ENCODE measurements at regions not wholly inside any gene's neighbourhood (a gene's known extent, or its start where the extent isn't known, plus 50 kb on each side); places are given as distances from the start of the nearest gene placed in this dataset.

DNA sequence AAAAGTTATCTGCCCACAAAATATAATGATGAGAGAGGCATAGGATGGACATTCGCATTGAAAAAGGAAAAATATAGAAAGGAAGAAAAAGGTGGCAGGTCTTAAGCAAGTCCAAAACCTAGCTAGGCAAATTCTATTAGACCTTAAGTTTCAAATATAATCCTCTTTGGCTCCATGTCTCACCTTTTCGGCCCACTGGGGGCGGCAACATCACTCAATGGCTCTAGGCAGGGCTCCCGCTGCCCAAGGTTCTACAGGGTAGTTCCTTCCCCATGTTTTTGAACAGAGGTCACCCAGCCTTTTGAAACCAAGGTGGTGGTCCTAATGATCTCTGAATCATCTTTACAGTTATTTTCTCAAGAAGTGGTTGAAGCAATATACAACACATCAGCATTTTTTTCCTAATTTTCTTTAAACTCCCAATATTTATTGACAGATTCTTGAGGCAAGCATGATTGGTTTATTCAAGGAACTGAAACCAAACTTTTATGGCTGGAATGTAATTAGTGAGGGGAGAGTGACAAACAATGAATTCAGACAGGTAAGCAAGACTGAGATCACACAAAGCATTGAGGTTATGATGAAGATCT is 309.4 kb downstream of the ANTXR2 start:
- POLR2A ChIA-PET, result no interaction called here
- DNase-seq, result no peak

DNA sequence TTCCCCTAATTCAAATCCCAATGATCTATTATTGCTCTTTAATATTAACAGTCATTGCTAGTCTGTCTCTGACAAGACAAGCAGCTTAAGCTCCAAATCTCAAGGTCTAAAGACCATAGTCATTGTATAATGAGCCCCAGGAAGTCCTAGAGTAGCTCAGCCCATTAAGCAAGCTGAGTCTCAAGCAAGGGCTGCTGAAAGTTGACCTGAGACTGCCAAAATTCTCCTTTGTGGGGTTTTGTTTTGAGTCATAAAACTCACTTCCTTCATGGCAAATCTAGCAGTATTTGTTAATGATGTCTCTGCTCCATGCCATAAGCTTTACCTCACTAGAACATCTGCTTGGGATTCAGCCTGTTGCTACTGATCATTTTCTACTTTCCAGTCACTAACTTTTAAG is 313.2 kb downstream of the ANTXR2 start:
- Histone ChIP-seq H3K9me2 (no peaks in the 10 kb centered on the region), H3K79me2 (ENCODE audit: insufficient read depth) (no peaks in the 10 kb centered on the region), H3K36me3 (replicated peaks in 1 of 2; ENCODE audit: control insufficient read depth in 1 of 2, insufficient read depth in 2 of 2, low read length in 1 of 2) (no peaks in the 10 kb centered on the region), H2AFZ (ENCODE audit: low read depth) (no peak overlapping the region), H3K9me3 (no peaks in the 10 kb centered on the region), H4K20me1 (ENCODE audit: insufficient read depth) (no peaks in the 10 kb centered on the region), H3K4me1 (ENCODE audit: control insufficient read depth in 1 of 2, insufficient read depth in 2 of 2, low read depth in 1 of 2, low read length in 1 of 2) (no peaks in the 10 kb centered on the region; a peak in 1 of 4 replicates), H3K27me3 (ENCODE audit: insufficient read depth) (no peaks in the 10 kb centered on the region), H3K9ac (no peak overlapping the region), H3K27ac (ENCODE audit: low read depth in 2 of 2, low read length in 1 of 2) (no peak overlapping the region), H3F3A (replicated peaks; ENCODE audit: insufficient read depth) (no peaks in the 10 kb centered on the region), H3K4me2 (no peak overlapping the region), H3K4me3 (ENCODE audit: low read depth in 2 of 2, low read length in 1 of 2) (no peak overlapping the region)
- TF ChIP-seq, protein P1, sequence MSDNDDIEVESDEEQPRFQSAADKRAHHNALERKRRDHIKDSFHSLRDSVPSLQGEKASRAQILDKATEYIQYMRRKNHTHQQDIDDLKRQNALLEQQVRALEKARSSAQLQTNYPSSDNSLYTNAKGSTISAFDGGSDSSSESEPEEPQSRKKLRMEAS (IDR thresholded peaks at IDR 0.05; ENCODE audit: low read depth), result no peak
- TF ChIP-seq, protein P2, sequence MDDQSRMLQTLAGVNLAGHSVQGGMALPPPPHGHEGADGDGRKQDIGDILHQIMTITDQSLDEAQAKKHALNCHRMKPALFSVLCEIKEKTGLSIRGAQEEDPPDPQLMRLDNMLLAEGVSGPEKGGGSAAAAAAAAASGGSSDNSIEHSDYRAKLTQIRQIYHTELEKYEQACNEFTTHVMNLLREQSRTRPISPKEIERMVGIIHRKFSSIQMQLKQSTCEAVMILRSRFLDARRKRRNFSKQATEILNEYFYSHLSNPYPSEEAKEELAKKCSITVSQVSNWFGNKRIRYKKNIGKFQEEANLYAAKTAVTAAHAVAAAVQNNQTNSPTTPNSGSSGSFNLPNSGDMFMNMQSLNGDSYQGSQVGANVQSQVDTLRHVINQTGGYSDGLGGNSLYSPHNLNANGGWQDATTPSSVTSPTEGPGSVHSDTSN (IDR thresholded peaks at IDR 0.05), result no peak
- no peak for TF ChIP-seq FOXJ3 (CRISPR knock-in tag; IDR thresholded peaks at IDR 0.05)
- no peak for TF ChIP-seq MEF2A (IDR thresholded peaks at IDR 0.05; ENCODE audit: borderline replicate concordance, low read depth)
- no peak for TF ChIP-seq JUND (IDR thresholded peaks at IDR 0.05)
- no peak for TF ChIP-seq GATA2 (CRISPR knock-in tag; IDR thresholded peaks at IDR 0.05)
- ChIA-PET POLR2A (no interaction called here), CTCF (interaction anchor here (0.8 kb wide), 1 partner anchor 25 kb away, joined by 3 read pairs; no protein-coding TSS in a partner anchor)
- no peak for DNase-seq

More for the DNA sequence above, 309.4 kb downstream of the ANTXR2 start:
- Histone ChIP-seq H3K36me3 (replicated peaks in 1 of 2; ENCODE audit: control insufficient read depth in 1 of 2, insufficient read depth in 2 of 2, low read length in 1 of 2) (no peaks in the 10 kb centered on the region), H2AFZ (ENCODE audit: low read depth) (no peak overlapping the region), H3K79me2 (ENCODE audit: insufficient read depth) (no peaks in the 10 kb centered on the region), H3K9ac (no peak overlapping the region), H4K20me1 (ENCODE audit: insufficient read depth) (no peaks in the 10 kb centered on the region), H3K9me3 (0 out of 2 replicates have a peak, but pooled peaks cover 3% of the 10 kb centered on the region), H3K9me2 (no peaks in the 10 kb centered on the region), H3K27me3 (ENCODE audit: insufficient read depth) (no peaks in the 10 kb centered on the region), H3K4me2 (no peak overlapping the region), H3K4me1 (ENCODE audit: control insufficient read depth in 1 of 2, insufficient read depth in 2 of 2, low read depth in 1 of 2, low read length in 1 of 2) (no peaks in the 10 kb centered on the region), H3K27ac (ENCODE audit: low read depth in 2 of 2, low read length in 1 of 2) (no peak overlapping the region), H3F3A (replicated peaks; ENCODE audit: insufficient read depth) (no peaks in the 10 kb centered on the region), H3K4me3 (ENCODE audit: low read depth in 2 of 2, low read length in 1 of 2) (no peak overlapping the region; a peak in 1 of 4 replicates)
- WGBS (ENCODE audit: low lambda C conversion rate), result 86% methylated on average over 4 of the region's 4 CpGs
- TF ChIP-seq, protein P3, sequence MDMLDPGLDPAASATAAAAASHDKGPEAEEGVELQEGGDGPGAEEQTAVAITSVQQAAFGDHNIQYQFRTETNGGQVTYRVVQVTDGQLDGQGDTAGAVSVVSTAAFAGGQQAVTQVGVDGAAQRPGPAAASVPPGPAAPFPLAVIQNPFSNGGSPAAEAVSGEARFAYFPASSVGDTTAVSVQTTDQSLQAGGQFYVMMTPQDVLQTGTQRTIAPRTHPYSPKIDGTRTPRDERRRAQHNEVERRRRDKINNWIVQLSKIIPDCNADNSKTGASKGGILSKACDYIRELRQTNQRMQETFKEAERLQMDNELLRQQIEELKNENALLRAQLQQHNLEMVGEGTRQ (IDR thresholded peaks at IDR 0.05; ENCODE audit: borderline replicate concordance, low read depth, low read length), result no peak
- no peak for TF ChIP-seq FOXM1 (IDR thresholded peaks at IDR 0.05; ENCODE audit: low read depth)
- CTCF ChIA-PET, result no interaction called here

DNA sequence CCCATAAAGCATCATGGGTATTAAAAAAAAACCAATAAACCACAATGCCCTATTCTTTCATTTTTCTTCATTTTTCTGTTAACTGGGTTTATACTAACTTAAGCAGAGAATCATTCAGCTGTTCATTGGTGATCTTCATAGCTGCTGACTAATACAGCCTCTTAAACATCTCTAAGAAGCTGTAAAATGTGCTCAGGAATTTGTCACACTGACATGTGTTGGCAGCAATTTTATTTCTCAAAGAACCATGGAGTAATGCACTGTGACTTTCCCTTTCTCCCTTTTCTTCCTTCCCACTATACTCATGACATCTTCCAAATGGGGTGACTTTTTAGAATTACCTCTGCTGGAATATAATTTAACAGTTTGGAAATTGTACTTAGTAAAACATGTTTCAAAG is 315.4 kb downstream of the ANTXR2 start:
- CTCF ChIA-PET, result interaction anchor here (1.0 kb wide), 1 partner anchor 12 kb away, joined by 3 read pairs; no protein-coding TSS in a partner anchor
- H4K20me1 ChIP-seq (ENCODE audit: insufficient read depth), result no peaks in the 10 kb centered on the region
- POLR2A ChIA-PET, result no interaction called here
- H3K4me2 ChIP-seq, result no peak overlapping the region
- no peaks in the 10 kb centered on the region for H3K9me3 ChIP-seq
- H3K4me3 ChIP-seq (ENCODE audit: low read depth in 2 of 2, low read length in 1 of 2), result no peak overlapping the region
- no peaks in the 10 kb centered on the region for H3F3A ChIP-seq (replicated peaks; ENCODE audit: insufficient read depth)
- H3K27ac ChIP-seq (ENCODE audit: low read depth in 2 of 2, low read length in 1 of 2), result no peak overlapping the region
- H3K4me1 ChIP-seq (ENCODE audit: control insufficient read depth in 1 of 2, insufficient read depth in 2 of 2, low read depth in 1 of 2, low read length in 1 of 2), result no peaks in the 10 kb centered on the region; a peak in 1 of 4 replicates
- no peak overlapping the region for H3K9ac ChIP-seq
- no peaks in the 10 kb centered on the region for H3K79me2 ChIP-seq (ENCODE audit: insufficient read depth)
- no peaks in the 10 kb centered on the region for H3K9me2 ChIP-seq
- H3K36me3 ChIP-seq (replicated peaks in 1 of 2; ENCODE audit: control insufficient read depth in 1 of 2, insufficient read depth in 2 of 2, low read length in 1 of 2), result no peaks in the 10 kb centered on the region
- no peaks in the 10 kb centered on the region for H3K27me3 ChIP-seq (ENCODE audit: insufficient read depth)
- H2AFZ ChIP-seq (ENCODE audit: low read depth), result no peak overlapping the region
- DNase-seq, result no peak
- TF ChIP-seq EZH2phosphoT487 (IDR thresholded peaks at IDR 0.05; ENCODE audit: borderline replicate concordance, low read depth) (no peak), CHD2 (IDR thresholded peaks at IDR 0.05; ENCODE audit: low read length, partially characterized antibody) (no peak), JUND (IDR thresholded peaks at IDR 0.05) (no peak), YY1 (IDR thresholded peaks at IDR 0.05; ENCODE audit: low read depth) (no peak), GATA2 (CRISPR knock-in tag; IDR thresholded peaks at IDR 0.05) (no peak), RCOR1 (IDR thresholded peaks at IDR 0.05; ENCODE audit: low read length) (no peak), TAF1 (IDR thresholded peaks at IDR 0.05; ENCODE audit: borderline replicate concordance, low read depth, low read length) (no peak)
- TF ChIP-seq, protein P2 (IDR thresholded peaks at IDR 0.05), result no peak
- TF ChIP-seq, protein P4, sequence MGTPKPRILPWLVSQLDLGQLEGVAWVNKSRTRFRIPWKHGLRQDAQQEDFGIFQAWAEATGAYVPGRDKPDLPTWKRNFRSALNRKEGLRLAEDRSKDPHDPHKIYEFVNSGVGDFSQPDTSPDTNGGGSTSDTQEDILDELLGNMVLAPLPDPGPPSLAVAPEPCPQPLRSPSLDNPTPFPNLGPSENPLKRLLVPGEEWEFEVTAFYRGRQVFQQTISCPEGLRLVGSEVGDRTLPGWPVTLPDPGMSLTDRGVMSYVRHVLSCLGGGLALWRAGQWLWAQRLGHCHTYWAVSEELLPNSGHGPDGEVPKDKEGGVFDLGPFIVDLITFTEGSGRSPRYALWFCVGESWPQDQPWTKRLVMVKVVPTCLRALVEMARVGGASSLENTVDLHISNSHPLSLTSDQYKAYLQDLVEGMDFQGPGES (IDR thresholded peaks at IDR 0.05; ENCODE audit: low read depth, low read length), result no peak
- TF ChIP-seq, protein P5, sequence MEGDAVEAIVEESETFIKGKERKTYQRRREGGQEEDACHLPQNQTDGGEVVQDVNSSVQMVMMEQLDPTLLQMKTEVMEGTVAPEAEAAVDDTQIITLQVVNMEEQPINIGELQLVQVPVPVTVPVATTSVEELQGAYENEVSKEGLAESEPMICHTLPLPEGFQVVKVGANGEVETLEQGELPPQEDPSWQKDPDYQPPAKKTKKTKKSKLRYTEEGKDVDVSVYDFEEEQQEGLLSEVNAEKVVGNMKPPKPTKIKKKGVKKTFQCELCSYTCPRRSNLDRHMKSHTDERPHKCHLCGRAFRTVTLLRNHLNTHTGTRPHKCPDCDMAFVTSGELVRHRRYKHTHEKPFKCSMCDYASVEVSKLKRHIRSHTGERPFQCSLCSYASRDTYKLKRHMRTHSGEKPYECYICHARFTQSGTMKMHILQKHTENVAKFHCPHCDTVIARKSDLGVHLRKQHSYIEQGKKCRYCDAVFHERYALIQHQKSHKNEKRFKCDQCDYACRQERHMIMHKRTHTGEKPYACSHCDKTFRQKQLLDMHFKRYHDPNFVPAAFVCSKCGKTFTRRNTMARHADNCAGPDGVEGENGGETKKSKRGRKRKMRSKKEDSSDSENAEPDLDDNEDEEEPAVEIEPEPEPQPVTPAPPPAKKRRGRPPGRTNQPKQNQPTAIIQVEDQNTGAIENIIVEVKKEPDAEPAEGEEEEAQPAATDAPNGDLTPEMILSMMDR (IDR thresholded peaks at IDR 0.05), result no peak

Measured in SK-N-SH (cell line).